ENCODE measurements at regions not wholly inside any gene's neighbourhood (a gene's known extent, or its start where the extent isn't known, plus 50 kb on each side); places are given as distances from the start of the nearest gene placed in this dataset.

- H3K36me3 Mint-ChIP-seq (ENCODE audit: insufficient read depth, unreplicated experiment) = no peaks in the 10 kb centered on the region
- H3K9me3 Mint-ChIP-seq (ENCODE audit: unreplicated experiment) = no peaks in the 10 kb centered on the region
- BruUV-seq (replicated peaks) = no TSS peak
- H3K4me3 Mint-ChIP-seq (ENCODE audit: unreplicated experiment) = no peak overlapping the region
- ChIA-PET CTCF (interaction anchor here (0.7 kb wide), 1 partner anchor 564 kb away, joined by 3 read pairs; no protein-coding TSS in a partner anchor), POLR2A (interaction anchor here (0.6 kb wide), 1 partner anchor 12 kb away, joined by 3 read pairs; no protein-coding TSS in a partner anchor)
- H3K27me3 Mint-ChIP-seq (ENCODE audit: insufficient read depth, unreplicated experiment) = no peaks in the 10 kb centered on the region
- no peaks in the 10 kb centered on the region for H3K4me1 Mint-ChIP-seq (ENCODE audit: insufficient read depth, unreplicated experiment)
- H3K27ac Mint-ChIP-seq (ENCODE audit: low read depth, unreplicated experiment) = no peak overlapping the region
- intact Hi-C loops (cut with micrococcal nuclease) = no loop called here
- no peak for TF ChIP-seq CTCF (IDR thresholded peaks at IDR 0.05; ENCODE audit: unreplicated experiment)
- DNase-seq (ENCODE audit: unreplicated experiment) = no peak
These were observed 1176.2 kb downstream of the PCDH7 start for GRCh38 chr4:31896349-31896748.

DNA sequence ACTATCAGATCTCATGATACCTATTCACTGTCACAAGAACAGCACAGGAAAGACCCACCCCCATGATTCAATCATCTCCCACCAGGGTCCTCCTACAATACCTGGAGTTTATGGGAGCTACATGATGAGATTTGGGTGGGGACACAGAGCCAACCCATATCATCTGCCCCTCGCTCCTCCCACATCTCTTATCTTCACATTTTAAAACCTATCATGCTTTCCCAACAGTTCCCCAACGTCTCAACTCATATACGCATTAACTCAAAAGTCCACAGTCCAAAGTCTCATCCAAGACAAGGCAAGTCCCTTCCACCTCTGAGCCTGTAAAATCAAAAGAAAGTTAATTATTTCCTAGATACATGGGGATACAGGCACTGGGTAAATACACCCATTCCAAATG lies 1185.2 kb downstream of the PCDH7 start:
- no peak for TF ChIP-seq CTCF (IDR thresholded peaks at IDR 0.05; ENCODE audit: unreplicated experiment)
- no peaks in the 10 kb centered on the region for H3K4me1 Mint-ChIP-seq (ENCODE audit: insufficient read depth, unreplicated experiment)
- H3K9me3 Mint-ChIP-seq (ENCODE audit: unreplicated experiment) = peaks cover 8% of the 10 kb centered on the region
- H3K4me3 Mint-ChIP-seq (ENCODE audit: unreplicated experiment) = no peak overlapping the region
- POLR2A ChIA-PET = no interaction called here
- DNase-seq (ENCODE audit: unreplicated experiment) = no peak
- intact Hi-C loops (cut with micrococcal nuclease) = no loop called here
- CTCF ChIA-PET = no interaction called here
- H3K27me3 Mint-ChIP-seq (ENCODE audit: insufficient read depth, unreplicated experiment) = no peaks in the 10 kb centered on the region
- no peak overlapping the region for H3K27ac Mint-ChIP-seq (ENCODE audit: low read depth, unreplicated experiment)
- no peaks in the 10 kb centered on the region for H3K36me3 Mint-ChIP-seq (ENCODE audit: insufficient read depth, unreplicated experiment)
- no TSS peak for BruUV-seq (replicated peaks)

GRCh38 chr4:31908261-31908660 lies 1188.1 kb downstream of the PCDH7 start:
- no peak overlapping the region for H3K27ac Mint-ChIP-seq (ENCODE audit: low read depth, unreplicated experiment)
- H3K27me3 Mint-ChIP-seq (ENCODE audit: insufficient read depth, unreplicated experiment) = no peaks in the 10 kb centered on the region
- no peak overlapping the region for H3K4me3 Mint-ChIP-seq (ENCODE audit: unreplicated experiment)
- ChIA-PET POLR2A (no interaction called here), CTCF (no interaction called here)
- no peaks in the 10 kb centered on the region for H3K36me3 Mint-ChIP-seq (ENCODE audit: insufficient read depth, unreplicated experiment)
- no peak for TF ChIP-seq CTCF (IDR thresholded peaks at IDR 0.05; ENCODE audit: unreplicated experiment)
- no peak for DNase-seq (ENCODE audit: unreplicated experiment)
- peaks cover 8% of the 10 kb centered on the region for H3K9me3 Mint-ChIP-seq (ENCODE audit: unreplicated experiment)
- no TSS peak for BruUV-seq (replicated peaks)
- no peaks in the 10 kb centered on the region for H3K4me1 Mint-ChIP-seq (ENCODE audit: insufficient read depth, unreplicated experiment)
- intact Hi-C loops (cut with micrococcal nuclease) = no loop called here

- Mint-ChIP-seq H3K9me3 (ENCODE audit: unreplicated experiment) (peaks cover 9% of the 10 kb centered on the region), H3K4me3 (ENCODE audit: unreplicated experiment) (no peak overlapping the region), H3K36me3 (ENCODE audit: insufficient read depth, unreplicated experiment) (peaks cover 5% of the 10 kb centered on the region), H3K27ac (ENCODE audit: low read depth, unreplicated experiment) (no peak overlapping the region), H3K4me1 (ENCODE audit: insufficient read depth, unreplicated experiment) (peaks cover 5% of the 10 kb centered on the region), H3K27me3 (ENCODE audit: insufficient read depth, unreplicated experiment) (no peaks in the 10 kb centered on the region)
- POLR2A ChIA-PET = interaction anchor here (1.5 kb wide), 1 partner anchor 12 kb away, joined by 4 read pairs; no protein-coding TSS in a partner anchor
- TF ChIP-seq CTCF (IDR thresholded peaks at IDR 0.05; ENCODE audit: unreplicated experiment) = no peak
- CTCF ChIA-PET = interaction anchor here (1.4 kb wide), 1 partner anchor 10 kb away, joined by 3 read pairs; no protein-coding TSS in a partner anchor
- intact Hi-C loops (cut with micrococcal nuclease) = no loop called here
- no TSS peak for BruUV-seq (replicated peaks)
- peak; percentile 42 for DNase-seq (ENCODE audit: unreplicated experiment)
These were observed 1197.2 kb downstream of the PCDH7 start for GRCh38 chr4:31917334-31917733.

Data from MCF 10A (cell line).